ENCODE measurements at regions not wholly inside any gene's neighbourhood (a gene's known extent, or its start where the extent isn't known, plus 50 kb on each side); places are given as distances from the start of the nearest gene placed in this dataset.

DNA sequence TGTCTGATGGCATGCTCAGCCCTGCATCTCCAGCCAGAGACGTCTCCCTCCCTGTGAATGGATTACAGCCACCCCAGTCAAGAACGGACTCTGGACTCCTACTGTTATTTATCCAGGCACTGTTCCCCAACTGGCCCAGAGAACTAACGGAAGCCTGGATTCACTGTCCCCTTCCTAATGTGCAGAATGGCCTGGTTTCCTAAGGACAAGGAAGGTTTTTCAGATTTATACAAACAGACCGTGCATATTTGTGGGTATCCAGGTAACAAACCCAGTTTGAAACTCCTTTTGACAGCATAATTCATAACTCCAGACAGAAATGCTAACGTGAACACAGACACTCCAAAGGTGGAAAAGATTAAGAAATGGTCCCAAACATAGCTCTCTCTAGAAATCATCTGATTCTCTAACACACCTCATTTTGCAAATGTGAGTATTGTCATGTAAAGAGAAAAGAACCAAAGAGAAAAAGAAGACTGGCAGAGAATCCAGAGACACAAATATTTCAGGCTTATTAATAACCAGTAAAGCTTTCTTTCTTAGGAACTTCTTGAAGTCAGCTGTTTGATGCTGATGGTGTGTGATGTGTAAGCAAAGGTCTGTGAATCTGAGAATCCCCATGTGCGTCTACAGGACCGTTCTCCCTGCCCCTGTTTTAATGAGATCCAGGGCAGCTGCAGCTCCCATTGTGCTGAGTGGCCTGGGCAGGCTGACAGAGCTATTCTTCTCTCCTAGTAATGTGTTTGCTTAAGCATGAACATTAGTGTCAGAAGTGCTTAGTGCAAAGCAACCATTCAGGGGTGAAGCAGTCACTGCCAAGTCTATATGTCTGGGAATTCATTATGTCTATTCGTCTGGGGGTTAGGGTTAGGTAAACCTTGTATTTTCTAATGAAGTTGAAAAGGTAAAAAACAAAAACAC is 86.8 kb upstream of the HIF1A start:
- H3K9me3 ChIP-seq: no peaks in the 10 kb centered on the region
- WGBS, 2 donors: 38 to 52% methylated on average over 7 to 8 of the region's 8 CpGs
- H3K27ac ChIP-seq: peak overlapping the region; percentile 9 to 47 (median 27)
- intact Hi-C loops (cut with DNase I): no loop called here
- no peak for DNase-seq
- H3K4me3 ChIP-seq: no peak overlapping the region
- TF ChIP-seq, protein P1, sequence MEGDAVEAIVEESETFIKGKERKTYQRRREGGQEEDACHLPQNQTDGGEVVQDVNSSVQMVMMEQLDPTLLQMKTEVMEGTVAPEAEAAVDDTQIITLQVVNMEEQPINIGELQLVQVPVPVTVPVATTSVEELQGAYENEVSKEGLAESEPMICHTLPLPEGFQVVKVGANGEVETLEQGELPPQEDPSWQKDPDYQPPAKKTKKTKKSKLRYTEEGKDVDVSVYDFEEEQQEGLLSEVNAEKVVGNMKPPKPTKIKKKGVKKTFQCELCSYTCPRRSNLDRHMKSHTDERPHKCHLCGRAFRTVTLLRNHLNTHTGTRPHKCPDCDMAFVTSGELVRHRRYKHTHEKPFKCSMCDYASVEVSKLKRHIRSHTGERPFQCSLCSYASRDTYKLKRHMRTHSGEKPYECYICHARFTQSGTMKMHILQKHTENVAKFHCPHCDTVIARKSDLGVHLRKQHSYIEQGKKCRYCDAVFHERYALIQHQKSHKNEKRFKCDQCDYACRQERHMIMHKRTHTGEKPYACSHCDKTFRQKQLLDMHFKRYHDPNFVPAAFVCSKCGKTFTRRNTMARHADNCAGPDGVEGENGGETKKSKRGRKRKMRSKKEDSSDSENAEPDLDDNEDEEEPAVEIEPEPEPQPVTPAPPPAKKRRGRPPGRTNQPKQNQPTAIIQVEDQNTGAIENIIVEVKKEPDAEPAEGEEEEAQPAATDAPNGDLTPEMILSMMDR (IDR thresholded peaks at IDR 0.05): no peak
- TF ChIP-seq POLR2A (IDR thresholded peaks at IDR 0.05): no peak
- no peaks in the 10 kb centered on the region for H3K27me3 ChIP-seq
- H3K4me1 ChIP-seq: peaks cover 0 to 22% (median 14%) of the 10 kb centered on the region in 3 donors
- H3K36me3 ChIP-seq: no peaks in the 10 kb centered on the region

DNA sequence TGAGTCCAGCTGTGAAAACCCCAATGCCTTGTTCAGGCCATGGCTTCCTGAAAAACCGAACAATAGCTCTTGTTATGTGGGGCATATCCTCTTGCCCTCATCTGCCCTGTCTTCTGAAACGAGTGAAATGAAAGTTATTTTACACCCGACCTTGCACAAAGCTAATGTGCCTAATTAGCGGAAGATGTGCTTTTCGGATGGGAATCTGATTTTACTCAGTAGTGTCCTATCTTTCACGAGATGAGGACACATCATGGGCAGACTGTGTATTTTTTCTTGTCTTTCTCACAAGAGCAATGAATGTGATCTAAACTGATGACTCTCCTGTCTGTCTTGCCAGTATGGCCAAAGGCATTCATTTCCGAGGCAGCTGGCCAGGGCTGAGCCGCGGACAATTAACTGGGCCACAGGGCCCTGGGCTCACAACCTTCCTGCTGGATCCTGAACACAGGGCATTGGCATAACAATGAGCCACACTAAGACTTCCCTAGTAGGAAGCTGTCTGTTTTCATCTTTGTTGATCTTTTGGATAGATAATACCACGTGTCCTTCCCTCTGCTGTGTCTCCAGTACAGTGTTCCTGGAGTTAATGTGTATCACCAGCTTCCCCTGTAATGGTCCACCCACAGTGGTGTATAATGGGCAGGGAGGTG is 86.0 kb upstream of the HIF1A start:
- WGBS, 2 donors: 38 to 49% methylated on average over 10 of the region's 10 CpGs
- Histone ChIP-seq H3K27me3 (no peaks in the 10 kb centered on the region), H3K27ac (peak overlapping the region; percentile 9 to 47 (median 27)), H3K4me3 (no peak overlapping the region), H3K4me1 (peaks cover 0 to 22% (median 14%) of the 10 kb centered on the region in 3 donors), H3K36me3 (no peaks in the 10 kb centered on the region), H3K9me3 (no peaks in the 10 kb centered on the region)
- intact Hi-C loops (cut with DNase I): no loop called here
- TF ChIP-seq POLR2A (IDR thresholded peaks at IDR 0.05): no peak
- TF ChIP-seq, protein P1 (IDR thresholded peaks at IDR 0.05): no peak
- DNase-seq: no peak

DNA sequence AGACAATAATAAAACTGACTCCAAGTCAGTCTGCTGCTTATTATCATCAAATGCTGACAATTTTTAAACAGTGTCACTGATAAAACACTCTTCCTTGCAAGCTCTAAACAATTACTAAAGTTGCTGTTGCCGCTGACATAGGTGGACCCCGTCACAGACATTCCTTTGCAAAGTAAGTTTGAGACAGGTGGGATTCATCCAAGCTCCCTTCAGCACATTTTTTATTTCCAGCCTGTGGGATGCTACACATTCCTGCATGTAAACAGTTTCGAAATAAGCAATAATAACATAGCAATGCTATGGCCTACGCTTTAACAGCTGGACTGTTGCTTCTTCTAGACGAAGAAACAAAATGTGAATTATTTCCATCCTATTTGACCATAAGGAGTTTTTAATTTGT is 85.4 kb upstream of the HIF1A start:
- no peak for TF ChIP-seq POLR2A (IDR thresholded peaks at IDR 0.05)
- TF ChIP-seq, protein P1 (IDR thresholded peaks at IDR 0.05): no peak
- DNase-seq: no peak
- Histone ChIP-seq H3K27ac (peak overlapping the region in 1 of 4 donors; percentile 47), H3K4me3 (no peak overlapping the region), H3K4me1 (peaks cover 0 to 22% (median 14%) of the 10 kb centered on the region in 3 donors), H3K36me3 (no peaks in the 10 kb centered on the region), H3K27me3 (no peaks in the 10 kb centered on the region), H3K9me3 (no peaks in the 10 kb centered on the region)
- WGBS, 2 donors: 78 to 81% methylated on average over 5 of the region's 5 CpGs
- intact Hi-C loops (cut with DNase I): no loop called here

DNA sequence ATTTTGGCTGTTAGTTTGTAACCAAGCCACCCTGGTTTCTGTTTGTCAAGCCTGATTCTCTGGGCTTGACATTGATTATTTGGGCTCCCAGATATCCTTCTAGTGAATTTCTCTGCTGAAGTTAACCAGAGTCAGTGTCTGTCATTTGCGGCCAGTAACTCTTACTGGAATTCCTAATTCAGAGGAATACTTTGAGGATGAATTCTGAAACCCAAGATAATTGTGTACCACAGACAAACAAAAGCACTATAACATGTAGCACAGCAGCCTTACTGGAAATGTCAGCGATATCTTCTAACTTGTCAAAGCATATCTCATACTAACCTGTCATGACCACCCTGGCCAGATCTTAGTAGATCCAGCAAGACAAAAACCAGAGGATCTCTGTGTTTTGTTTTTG is 84.4 kb upstream of the HIF1A start:
- H3K36me3 ChIP-seq: no peaks in the 10 kb centered on the region
- H3K9me3 ChIP-seq: no peaks in the 10 kb centered on the region
- TF ChIP-seq, protein P1 (IDR thresholded peaks at IDR 0.05): no peak
- TF ChIP-seq POLR2A (IDR thresholded peaks at IDR 0.05): no peak
- H3K27ac ChIP-seq: no peak overlapping the region
- WGBS, 2 donors: 97 to 100% methylated on average over 2 of the region's 2 CpGs
- peaks cover 0 to 24% (median 14%) of the 10 kb centered on the region in 3 donors for H3K4me1 ChIP-seq
- no peaks in the 10 kb centered on the region for H3K27me3 ChIP-seq
- H3K4me3 ChIP-seq: no peak overlapping the region
- DNase-seq: no peak
- intact Hi-C loops (cut with DNase I): no loop called here

All from esophagus squamous epithelium (tissue), 5 donors.